ENCODE measurements at regions not wholly inside any gene's neighbourhood (a gene's known extent, or its start where the extent isn't known, plus 50 kb on each side); places are given as distances from the start of the nearest gene placed in this dataset.

- DNase-seq (ENCODE audit: insufficient read length, low spot score), result no peak
- no peak for FAIRE-seq
Observed at GRCh38 chr12:17695495-17695894, 394.5 kb downstream of the RERGL start.

GRCh38 chr12:17691369-17691768 lies 398.6 kb downstream of the RERGL start:
- no peak for DNase-seq (ENCODE audit: insufficient read length, low spot score)

GRCh38 chr12:17680220-17680619 lies 409.8 kb downstream of the RERGL start:
- DNase-seq (ENCODE audit: insufficient read length, low spot score), result no peak
- FAIRE-seq, result no peak

More at GRCh38 chr12:17691369-17691768, 398.6 kb downstream of the RERGL start:
- FAIRE-seq, result no peak

DNA sequence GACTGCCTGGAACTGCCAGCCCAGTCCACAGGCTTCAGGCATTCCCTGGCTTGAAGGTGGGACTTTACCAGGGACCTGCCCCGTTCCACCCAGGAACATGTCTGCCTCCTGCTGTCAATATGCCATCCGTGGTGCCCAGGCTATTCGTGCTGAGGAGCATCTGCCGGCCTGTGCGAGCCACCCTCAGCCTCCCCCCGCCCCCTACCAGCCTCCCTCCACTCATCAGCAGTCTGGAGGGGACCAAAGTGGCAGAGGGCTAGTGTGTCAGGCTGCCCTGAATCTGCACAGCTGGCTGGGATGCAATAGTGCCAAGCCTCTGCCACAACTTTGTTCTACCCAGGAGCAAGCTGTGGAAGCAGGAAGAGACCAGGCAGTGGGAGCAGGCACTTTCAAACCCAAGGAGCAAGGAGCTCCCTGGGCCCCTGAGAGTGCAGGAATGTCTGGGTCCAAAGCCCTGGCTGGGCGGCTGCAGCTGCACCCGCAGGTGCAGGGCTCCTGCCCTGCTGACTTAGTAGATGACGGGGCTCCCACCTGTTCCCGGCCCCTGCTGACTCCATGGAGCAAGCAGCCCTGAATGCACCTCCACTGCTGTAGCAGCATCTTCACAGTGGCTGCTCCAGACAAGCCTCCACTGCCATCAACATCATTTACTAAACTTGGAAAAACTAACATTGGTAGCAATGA lies 423.2 kb downstream of the RERGL start:
- no peak for DNase-seq (ENCODE audit: insufficient read length, low spot score)
- no peak for FAIRE-seq

GRCh38 chr12:17665839-17666238 lies 424.2 kb downstream of the RERGL start:
- no peak for FAIRE-seq

GRCh38 chr12:17661250-17661649 lies 428.7 kb downstream of the RERGL start:
- no peak for DNase-seq (ENCODE audit: insufficient read length, low spot score)
- FAIRE-seq, result no peak

More at GRCh38 chr12:17665839-17666238, 424.2 kb downstream of the RERGL start:
- DNase-seq (ENCODE audit: insufficient read length, low spot score), result no peak

- DNase-seq (ENCODE audit: insufficient read length, low spot score) (no peak), FAIRE-seq (no peak)
Observed at GRCh38 chr12:17652436-17652835, 437.6 kb downstream of the RERGL start.

- FAIRE-seq, result no peak
- no peak for DNase-seq (ENCODE audit: insufficient read length, low spot score)
Observed at GRCh38 chr12:17642340-17642650, 447.7 kb downstream of the RERGL start.

DNA sequence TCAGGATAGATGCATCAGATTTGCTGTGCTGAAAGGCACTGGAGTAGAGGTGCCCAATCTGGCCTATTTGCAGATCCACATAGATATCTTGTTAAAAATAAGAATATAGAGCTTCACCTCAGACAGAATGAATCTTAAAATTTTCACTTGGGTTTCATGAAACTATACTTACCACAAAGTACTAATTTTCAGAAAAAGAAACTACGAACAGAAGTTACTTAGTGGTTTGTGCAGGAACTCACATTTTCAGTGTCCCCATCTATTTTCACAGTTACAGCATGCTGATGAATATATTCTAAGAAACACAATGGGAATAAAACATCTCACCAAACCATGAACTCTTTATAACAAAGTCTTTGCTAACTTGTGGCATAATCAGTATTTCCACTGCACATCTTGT lies 449.4 kb downstream of the RERGL start:
- DNase-seq (ENCODE audit: insufficient read length, low spot score) (no peak), FAIRE-seq (no peak)

DNA sequence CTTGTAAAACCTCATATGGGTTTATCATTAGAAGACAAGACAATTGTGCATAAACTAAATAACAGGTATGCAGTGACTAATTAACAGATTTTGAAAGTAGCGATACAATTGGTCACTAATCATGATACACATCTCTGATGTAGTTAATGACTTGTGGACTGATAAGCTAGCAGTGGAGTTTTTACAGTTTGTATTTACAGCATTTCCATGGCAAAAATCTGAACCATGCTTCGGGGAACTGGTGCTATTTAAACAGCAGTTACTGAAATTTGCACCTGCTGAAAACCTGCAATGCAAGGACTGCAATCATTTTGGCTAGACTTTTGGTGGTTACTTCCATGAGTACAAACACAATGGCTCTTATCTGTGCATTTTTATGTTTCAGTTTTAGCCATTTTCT lies 471.2 kb downstream of the RERGL start:
- DNase-seq (ENCODE audit: insufficient read length, low spot score) (no peak), FAIRE-seq (no peak)

DNA sequence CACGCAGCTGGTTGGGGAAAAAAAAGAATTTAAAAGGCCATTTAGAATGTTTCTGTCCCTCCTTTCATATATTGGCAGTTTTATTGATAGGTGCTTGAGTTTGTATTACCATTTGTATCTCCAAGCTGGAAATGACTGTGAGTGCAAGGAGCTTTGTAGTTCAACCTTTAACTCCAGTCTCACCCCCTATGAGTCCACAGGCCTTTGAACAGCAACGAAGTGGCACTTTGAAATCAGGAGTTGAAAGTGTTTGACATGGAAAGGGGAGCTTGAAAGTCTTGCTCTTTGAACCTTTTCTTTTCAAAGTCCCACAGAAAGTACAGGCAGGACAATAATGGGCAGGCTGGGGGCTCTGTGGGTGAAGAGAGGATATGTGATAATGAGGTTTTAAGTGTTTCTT lies 480.3 kb downstream of the RERGL start:
- FAIRE-seq (no peak), DNase-seq (ENCODE audit: insufficient read length, low spot score) (no peak)

GRCh38 chr12:17609153-17609552 lies 480.8 kb downstream of the RERGL start:
- no peak for DNase-seq (ENCODE audit: insufficient read length, low spot score)

GRCh38 chr12:17595111-17595510 lies 494.9 kb downstream of the RERGL start:
- DNase-seq (ENCODE audit: insufficient read length, low spot score), result no peak

More at GRCh38 chr12:17609153-17609552, 480.8 kb downstream of the RERGL start:
- no peak for FAIRE-seq

DNA sequence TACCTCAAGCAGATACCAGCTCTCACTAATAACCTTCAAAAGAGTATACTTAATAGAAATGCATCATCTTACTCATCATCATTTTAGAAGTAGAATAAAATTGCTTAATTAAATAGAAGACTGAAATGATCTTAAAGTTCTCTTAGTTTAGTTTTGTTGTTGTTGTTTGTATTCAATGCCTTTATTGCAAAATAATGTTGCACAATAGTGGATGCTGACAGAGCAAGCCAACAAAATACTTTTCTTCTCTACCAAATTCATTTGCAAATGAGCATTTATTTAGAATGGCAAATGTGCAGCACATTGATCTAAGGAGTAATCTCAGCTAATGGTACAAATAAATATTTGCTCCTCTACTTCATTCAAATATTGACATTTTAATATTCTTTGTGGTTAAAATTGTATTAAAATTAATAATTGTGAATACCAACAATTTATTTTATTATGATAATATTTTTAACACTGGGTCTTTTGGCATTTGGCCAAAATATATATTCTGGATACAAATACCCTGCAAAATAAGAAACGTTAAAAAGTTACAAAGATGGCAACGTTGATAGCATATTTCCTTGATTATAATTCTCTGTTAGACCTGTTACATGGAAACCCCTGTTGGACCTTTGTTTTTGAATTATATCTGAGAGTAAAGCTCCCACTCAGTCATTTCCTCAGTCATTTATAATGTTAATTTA lies 496.1 kb downstream of the RERGL start:
- DNase-seq (ENCODE audit: insufficient read length, low spot score) (no peak), FAIRE-seq (no peak)

More at GRCh38 chr12:17595111-17595510, 494.9 kb downstream of the RERGL start:
- no peak for FAIRE-seq

- FAIRE-seq (no peak), DNase-seq (ENCODE audit: insufficient read length, low spot score) (no peak)
Observed at GRCh38 chr12:17592472-17592871, 497.5 kb downstream of the RERGL start.

DNA sequence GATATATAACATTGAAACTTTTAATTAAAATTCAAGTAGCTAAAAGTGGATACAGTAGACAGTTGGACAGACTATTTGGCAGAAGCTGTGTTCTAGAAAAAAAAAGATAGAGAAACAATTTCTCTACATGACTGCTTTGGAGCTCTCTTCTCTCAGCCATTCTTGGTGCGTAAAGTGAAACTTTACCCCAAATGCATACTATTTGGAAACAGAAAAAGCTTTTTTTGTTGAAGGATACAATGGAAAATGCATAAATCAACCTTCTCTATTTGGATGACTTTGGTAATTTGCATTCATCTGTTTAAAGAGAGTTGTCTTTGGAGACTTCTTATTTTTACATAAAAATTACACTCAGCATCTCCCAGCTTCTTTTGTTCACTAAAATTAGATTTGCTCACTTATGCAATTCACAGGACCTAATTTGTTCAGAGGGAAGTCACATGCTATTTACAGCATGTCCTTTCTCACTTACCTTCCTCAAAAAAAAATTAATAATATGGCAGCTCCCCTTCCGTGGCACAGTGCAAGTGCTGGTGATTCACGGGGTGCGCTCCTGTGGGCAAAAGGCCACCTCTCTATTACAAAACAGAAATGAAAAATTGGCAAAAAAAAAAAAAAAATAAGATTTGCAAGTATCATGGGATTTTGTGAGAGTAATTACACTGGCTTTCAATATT lies 498.9 kb downstream of the RERGL start:
- DNase-seq (ENCODE audit: insufficient read length, low spot score) (no peak), FAIRE-seq (no peak)

- FAIRE-seq (no peak), DNase-seq (ENCODE audit: insufficient read length, low spot score) (no peak)
Observed at GRCh38 chr12:17588968-17589367, 501.0 kb downstream of the RERGL start.

DNA sequence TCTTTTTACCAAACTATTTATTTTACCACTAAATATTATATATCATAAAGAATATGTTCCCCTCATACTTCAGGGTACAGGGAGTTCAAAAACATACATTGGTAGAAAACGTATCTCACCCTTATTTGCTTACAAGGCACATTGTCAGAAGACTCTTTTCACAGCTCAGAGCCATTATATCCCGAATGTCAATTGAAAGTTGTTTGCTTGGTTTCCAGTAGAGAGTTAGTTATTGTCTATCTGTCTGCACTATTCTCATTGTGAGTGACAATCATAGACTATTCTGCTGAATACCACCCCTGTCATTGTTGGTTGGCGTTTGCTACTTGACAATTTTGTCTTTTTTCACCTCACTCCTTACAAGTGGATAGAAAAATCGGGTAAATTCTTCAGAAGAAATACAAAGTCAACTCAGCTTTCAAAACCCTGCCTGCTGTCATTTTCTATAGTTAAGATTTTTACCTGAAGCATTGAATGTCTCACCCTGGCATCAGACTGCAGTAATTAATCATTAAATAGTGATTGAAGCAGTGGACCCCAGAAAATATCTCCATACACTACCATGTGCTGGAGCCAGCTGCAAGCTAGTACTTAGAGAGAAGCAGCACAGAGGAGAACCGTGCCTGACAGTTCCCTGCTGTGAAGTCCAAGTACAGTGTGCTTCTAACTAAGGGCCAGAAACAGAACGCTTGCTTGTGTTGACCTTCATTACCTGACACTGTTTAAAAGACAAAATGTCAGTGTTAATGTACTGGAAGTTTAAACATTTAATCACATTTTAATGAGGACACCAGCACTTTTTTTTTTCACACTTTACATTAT lies 510.6 kb downstream of the RERGL start:
- DNase-seq (ENCODE audit: insufficient read length, low spot score) (no peak), FAIRE-seq (no peak)

- no peak for DNase-seq (ENCODE audit: insufficient read length, low spot score)
- FAIRE-seq, result no peak
Observed at GRCh38 chr12:17577405-17577804, 512.6 kb downstream of the RERGL start.

GRCh38 chr12:17572250-17572649 lies 517.7 kb downstream of the RERGL start:
- FAIRE-seq (no peak), DNase-seq (ENCODE audit: insufficient read length, low spot score) (no peak)

DNA sequence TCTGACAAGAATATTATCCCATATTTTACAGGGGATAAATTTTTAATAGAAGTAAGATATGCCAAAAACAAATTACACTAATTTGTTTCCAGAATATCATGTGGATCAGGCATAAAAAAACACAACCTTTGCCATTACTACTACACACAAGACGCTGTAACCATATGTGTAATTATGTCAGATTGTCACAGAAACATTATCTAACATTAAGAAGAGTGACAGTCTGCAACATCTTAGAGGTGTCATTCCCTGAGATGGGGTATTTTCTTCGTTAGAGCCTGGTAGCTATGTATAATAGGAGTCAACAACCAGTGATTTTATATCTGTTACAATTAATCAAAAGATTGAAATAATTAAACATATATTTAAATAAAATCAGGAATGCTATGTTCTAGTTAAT lies 518.9 kb downstream of the RERGL start:
- DNase-seq (ENCODE audit: insufficient read length, low spot score) (no peak), FAIRE-seq (no peak)

Data from HTR-8/SVneo (cell line).